OCI-LY1 (cell line): ENCODE measurements at regions not wholly inside any gene's neighbourhood (a gene's known extent, or its start where the extent isn't known, plus 50 kb on each side); places are given as distances from the start of the nearest gene placed in this dataset.

Experiments
- H2AFZ ChIP-seq: fragments of 200-600 bp; sonication (generic), shearing (Covaris generic); 2 replicates; pipeline ENCODE4 v1.6.0; 2014; ENCODE audit warnings: antibody characterized with exemption, mild to moderate bottlenecking, low read length
- H3F3A ChIP-seq: fragments of 200-600 bp; sonication (generic), shearing (Covaris generic); 2 replicates; pipeline ENCODE4 v1.6.0; 2014; ENCODE audit warnings: mild to moderate bottlenecking, antibody characterized with exemption, low read length, moderate library complexity; ENCODE audit not compliant: insufficient read depth
- H3K27ac ChIP-seq: fragments of 200-600 bp; sonication (generic); 2 replicates; pipeline ENCODE4 v1.5.1; 2014; ENCODE audit warnings: low read length, mixed run types, mild to moderate bottlenecking, low read depth; ENCODE audit not compliant: poor library complexity, severe bottlenecking
- H3K27me3 ChIP-seq: fragments of 200-600 bp; sonication (generic); 2 replicates; pipeline ENCODE4 v1.6.0; 2014; ENCODE audit warnings: antibody characterized with exemption, mild to moderate bottlenecking, low read length, moderate library complexity; ENCODE audit not compliant: insufficient read depth
- H3K36me3 ChIP-seq: fragments of 200-600 bp; sonication (generic); 2 replicates; pipeline ENCODE4 v1.6.1; 2014; ENCODE audit warnings: mild to moderate bottlenecking, antibody characterized with exemption, low read length, moderate library complexity, mixed read lengths; ENCODE audit not compliant: insufficient read depth
- H3K4me1 ChIP-seq: fragments of 200-600 bp; sonication (generic); 2 replicates; pipeline ENCODE4 v1.5.1; 2014; ENCODE audit warnings: mild to moderate bottlenecking, low read length, moderate library complexity; ENCODE audit not compliant: insufficient read depth, severe bottlenecking
- H3K4me2 ChIP-seq: fragments of 200-600 bp; sonication (generic), shearing (Covaris generic); 2 replicates; pipeline ENCODE4 v1.6.1; 2014; ENCODE audit warnings: low read length
- H3K4me3 ChIP-seq: fragments of 200-600 bp; sonication (generic); 2 replicates; pipeline ENCODE4 v1.5.1; 2014; ENCODE audit warnings: low read length, low read depth, mild to moderate bottlenecking, mixed read lengths; ENCODE audit not compliant: poor library complexity, severe bottlenecking
- H3K79me2 ChIP-seq: fragments of 200-600 bp; shearing (Covaris generic); 2 replicates; pipeline ENCODE4 v1.6.1; 2016; ENCODE audit warnings: mixed run types, low read length, mixed read lengths; ENCODE audit not compliant: insufficient read depth
- H3K9ac ChIP-seq: fragments of 200-600 bp; sonication (generic), shearing (Covaris generic); 2 replicates; pipeline ENCODE4 v1.6.1; 2014; ENCODE audit warnings: mild to moderate bottlenecking, low read length, mixed read lengths
- H3K9me2 ChIP-seq: fragments of 200-600 bp; sonication (generic), shearing (Covaris generic); 2 replicates; pipeline ENCODE4 v1.6.1; 2014; ENCODE audit warnings: low read depth, mild to moderate bottlenecking, low read length, mixed read lengths
- H3K9me3 ChIP-seq: fragments of 200-600 bp; shearing (Covaris generic); 2 replicates; pipeline ENCODE4 v1.6.1; 2014; ENCODE audit warnings: low read length, mixed read lengths
- H4K20me1 ChIP-seq: fragments of 200-600 bp; sonication (generic), shearing (Covaris generic); 2 replicates; pipeline ENCODE4 v1.6.0; 2016; ENCODE audit warnings: mild to moderate bottlenecking, low read length; ENCODE audit not compliant: insufficient read depth
- CTCF ChIP-seq: fragments of 200-600 bp; sonication (generic), shearing (Covaris generic); IDR thresholded peaks from 2 replicates; pipeline ENCODE4 v1.5.1; 2017; ENCODE audit warnings: mild to moderate bottlenecking, antibody characterized with exemption, low read length, moderate library complexity, mixed read lengths
- EZH2 ChIP-seq: fragments of 200-600 bp; sonication (generic), shearing (Covaris generic); IDR thresholded peaks from 2 replicates; pipeline ENCODE4 v1.8.0; 2017; ENCODE audit warnings: borderline replicate concordance, mixed run types, mild to moderate bottlenecking, antibody characterized with exemption, low read length, moderate library complexity, mixed read lengths

GRCh38 chr1:209053587-209053986, 529.9 kb upstream of the CAMK1G start:
- H3K9me3 ChIP-seq, result no peaks in the 10 kb centered on the region
- H3K36me3 ChIP-seq, result no peaks in the 10 kb centered on the region
- H3K4me2 ChIP-seq, result no peak overlapping the region
- H4K20me1 ChIP-seq, result no peaks in the 10 kb centered on the region
- no peak overlapping the region for H3K27ac ChIP-seq
- no peaks in the 10 kb centered on the region for H3F3A ChIP-seq
- no peaks in the 10 kb centered on the region for H3K9me2 ChIP-seq
- H3K4me1 ChIP-seq, result no peaks in the 10 kb centered on the region
- no peak overlapping the region for H2AFZ ChIP-seq
- no peaks in the 10 kb centered on the region for H3K79me2 ChIP-seq
- H3K4me3 ChIP-seq, result no peak overlapping the region
- H3K9ac ChIP-seq, result no peak overlapping the region
- no peak for TF ChIP-seq CTCF
- TF ChIP-seq EZH2, result no peak
- H3K27me3 ChIP-seq, result no peaks in the 10 kb centered on the region

DNA sequence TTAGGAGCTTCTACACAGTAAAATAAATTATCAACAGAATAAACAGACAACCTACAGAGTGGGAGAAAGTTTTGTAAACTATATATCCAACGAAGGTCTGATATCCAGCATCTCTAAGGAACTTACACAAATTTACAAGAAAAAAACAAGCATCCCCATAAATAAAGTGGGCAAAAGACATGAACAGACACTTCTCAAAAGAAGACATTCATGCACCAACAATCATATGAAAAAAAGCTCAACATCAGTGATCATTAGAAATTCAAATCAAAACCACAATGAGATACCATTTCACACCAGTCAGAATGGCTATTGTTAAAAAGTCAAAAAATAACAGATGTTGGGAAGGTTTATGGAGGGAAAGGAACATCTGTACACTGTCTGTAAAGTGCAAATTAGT, 526.4 kb upstream of the CAMK1G start:
- no peak overlapping the region for H2AFZ ChIP-seq
- H3F3A ChIP-seq, result no peaks in the 10 kb centered on the region
- H3K9me2 ChIP-seq, result no peaks in the 10 kb centered on the region
- no peaks in the 10 kb centered on the region for H3K36me3 ChIP-seq
- no peaks in the 10 kb centered on the region for H3K9me3 ChIP-seq
- no peak overlapping the region for H3K9ac ChIP-seq
- no peak overlapping the region for H3K4me3 ChIP-seq
- no peaks in the 10 kb centered on the region for H3K27me3 ChIP-seq
- no peak overlapping the region for H3K27ac ChIP-seq
- no peak overlapping the region for H3K4me2 ChIP-seq
- H4K20me1 ChIP-seq, result no peaks in the 10 kb centered on the region
- no peak for TF ChIP-seq EZH2
- no peak for TF ChIP-seq CTCF
- H3K4me1 ChIP-seq, result no peaks in the 10 kb centered on the region
- no peaks in the 10 kb centered on the region for H3K79me2 ChIP-seq

- no peak overlapping the region for H3K4me2 ChIP-seq
- no peaks in the 10 kb centered on the region for H3K9me2 ChIP-seq
- H2AFZ ChIP-seq, result no peak overlapping the region
- H3F3A ChIP-seq, result no peaks in the 10 kb centered on the region
- H3K36me3 ChIP-seq, result no peaks in the 10 kb centered on the region
- H3K79me2 ChIP-seq, result no peaks in the 10 kb centered on the region
- no peaks in the 10 kb centered on the region for H3K4me1 ChIP-seq
- no peak for TF ChIP-seq CTCF
- no peaks in the 10 kb centered on the region for H3K27me3 ChIP-seq
- no peak overlapping the region for H3K9ac ChIP-seq
- no peaks in the 10 kb centered on the region for H3K9me3 ChIP-seq
- H3K4me3 ChIP-seq, result no peak overlapping the region
- no peaks in the 10 kb centered on the region for H4K20me1 ChIP-seq
- no peak overlapping the region for H3K27ac ChIP-seq
Observed at GRCh38 chr1:209057901-209058300, 525.6 kb upstream of the CAMK1G start.
